HL-60 (cell line): ENCODE measurements at regions not wholly inside any gene's neighbourhood (a gene's known extent, or its start where the extent isn't known, plus 50 kb on each side); places are given as distances from the start of the nearest gene placed in this dataset.

Source experiments
- DNase-seq, 2 experiments: peaks; one replicate each; pipeline ENCODE4 v3.0.0-alpha.2; 2010 to 2020; ENCODE audit warnings: low read depth in 1 of 2, low spot score in 1 of 2
- H3K27ac ChIP-seq: fragments of 250-450 bp; sonication (Bioruptor Pico); replicated peaks from 2 replicates; pipeline ENCODE4 v1.5.1; 2020; ENCODE audit warnings: mild to moderate bottlenecking, moderate library complexity
- H3K27me3 ChIP-seq: fragments of 250-450 bp; sonication (Bioruptor Pico); 2 replicates; pipeline ENCODE4 v1.5.1; 2021; ENCODE audit warnings: mild to moderate bottlenecking, moderate library complexity; ENCODE audit not compliant: insufficient read depth, poor library complexity, severe bottlenecking
- H3K4me3 ChIP-seq: replicated peaks from 2 replicates; pipeline ENCODE4 v1.5.1; 2011; ENCODE audit warnings: mild to moderate bottlenecking, control low read depth, low read length; ENCODE audit not compliant: insufficient read depth
- GABPA ChIP-seq: IDR thresholded peaks from 2 replicates; pipeline ENCODE4 v1.6.1; 2012; ENCODE audit warnings: low read depth
- POLR2AphosphoS5 ChIP-seq: IDR thresholded peaks from 2 replicates; pipeline ENCODE4 v1.6.1; 2012; ENCODE audit warnings: low read depth
- SPI1 ChIP-seq: IDR thresholded peaks from 2 replicates; pipeline ENCODE4 v1.6.1; 2012; ENCODE audit warnings: low read depth, mild to moderate bottlenecking, borderline replicate concordance
- TF ChIP-seq, protein P1 (sequence below): IDR thresholded peaks from 2 replicates; pipeline ENCODE4 v1.6.1; 2012; ENCODE audit warnings: low read depth; ENCODE audit not compliant: insufficient replicate concordance
- TF ChIP-seq, protein P2 (sequence below): IDR thresholded peaks from one replicate; pipeline ENCODE4 v1.5.1; 2011; ENCODE audit warnings: low read length, control low read depth, inconsistent platforms; ENCODE audit not compliant: insufficient read depth

DNA sequence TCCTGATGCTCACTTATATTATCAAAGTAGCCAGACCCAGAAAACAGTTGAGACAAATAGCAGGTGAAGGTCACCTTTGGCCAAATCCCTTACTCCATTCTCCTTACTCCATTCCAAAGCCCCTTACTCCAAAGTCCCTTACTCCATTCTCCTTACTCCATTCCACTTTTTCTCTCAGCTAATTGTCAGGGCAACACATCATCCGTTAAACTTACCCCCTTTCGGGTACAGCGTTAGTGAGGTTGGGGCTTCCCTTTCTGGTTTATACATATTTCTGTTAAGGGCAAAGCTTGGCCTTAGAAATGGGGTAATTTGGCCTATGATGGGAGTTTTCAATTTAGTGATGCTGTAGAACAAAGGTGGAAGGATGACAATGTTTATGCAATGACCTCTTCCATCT, 111.8 kb upstream of the CCND2 start:
- DNase-seq = no peak
- H3K27me3 ChIP-seq = no peaks in the 10 kb centered on the region
- H3K4me3 ChIP-seq = no peak overlapping the region
- TF ChIP-seq, protein P1, sequence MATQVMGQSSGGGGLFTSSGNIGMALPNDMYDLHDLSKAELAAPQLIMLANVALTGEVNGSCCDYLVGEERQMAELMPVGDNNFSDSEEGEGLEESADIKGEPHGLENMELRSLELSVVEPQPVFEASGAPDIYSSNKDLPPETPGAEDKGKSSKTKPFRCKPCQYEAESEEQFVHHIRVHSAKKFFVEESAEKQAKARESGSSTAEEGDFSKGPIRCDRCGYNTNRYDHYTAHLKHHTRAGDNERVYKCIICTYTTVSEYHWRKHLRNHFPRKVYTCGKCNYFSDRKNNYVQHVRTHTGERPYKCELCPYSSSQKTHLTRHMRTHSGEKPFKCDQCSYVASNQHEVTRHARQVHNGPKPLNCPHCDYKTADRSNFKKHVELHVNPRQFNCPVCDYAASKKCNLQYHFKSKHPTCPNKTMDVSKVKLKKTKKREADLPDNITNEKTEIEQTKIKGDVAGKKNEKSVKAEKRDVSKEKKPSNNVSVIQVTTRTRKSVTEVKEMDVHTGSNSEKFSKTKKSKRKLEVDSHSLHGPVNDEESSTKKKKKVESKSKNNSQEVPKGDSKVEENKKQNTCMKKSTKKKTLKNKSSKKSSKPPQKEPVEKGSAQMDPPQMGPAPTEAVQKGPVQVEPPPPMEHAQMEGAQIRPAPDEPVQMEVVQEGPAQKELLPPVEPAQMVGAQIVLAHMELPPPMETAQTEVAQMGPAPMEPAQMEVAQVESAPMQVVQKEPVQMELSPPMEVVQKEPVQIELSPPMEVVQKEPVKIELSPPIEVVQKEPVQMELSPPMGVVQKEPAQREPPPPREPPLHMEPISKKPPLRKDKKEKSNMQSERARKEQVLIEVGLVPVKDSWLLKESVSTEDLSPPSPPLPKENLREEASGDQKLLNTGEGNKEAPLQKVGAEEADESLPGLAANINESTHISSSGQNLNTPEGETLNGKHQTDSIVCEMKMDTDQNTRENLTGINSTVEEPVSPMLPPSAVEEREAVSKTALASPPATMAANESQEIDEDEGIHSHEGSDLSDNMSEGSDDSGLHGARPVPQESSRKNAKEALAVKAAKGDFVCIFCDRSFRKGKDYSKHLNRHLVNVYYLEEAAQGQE = no peak
- TF ChIP-seq SPI1 (no peak), POLR2AphosphoS5 (no peak), GABPA (no peak)
- TF ChIP-seq, protein P2, sequence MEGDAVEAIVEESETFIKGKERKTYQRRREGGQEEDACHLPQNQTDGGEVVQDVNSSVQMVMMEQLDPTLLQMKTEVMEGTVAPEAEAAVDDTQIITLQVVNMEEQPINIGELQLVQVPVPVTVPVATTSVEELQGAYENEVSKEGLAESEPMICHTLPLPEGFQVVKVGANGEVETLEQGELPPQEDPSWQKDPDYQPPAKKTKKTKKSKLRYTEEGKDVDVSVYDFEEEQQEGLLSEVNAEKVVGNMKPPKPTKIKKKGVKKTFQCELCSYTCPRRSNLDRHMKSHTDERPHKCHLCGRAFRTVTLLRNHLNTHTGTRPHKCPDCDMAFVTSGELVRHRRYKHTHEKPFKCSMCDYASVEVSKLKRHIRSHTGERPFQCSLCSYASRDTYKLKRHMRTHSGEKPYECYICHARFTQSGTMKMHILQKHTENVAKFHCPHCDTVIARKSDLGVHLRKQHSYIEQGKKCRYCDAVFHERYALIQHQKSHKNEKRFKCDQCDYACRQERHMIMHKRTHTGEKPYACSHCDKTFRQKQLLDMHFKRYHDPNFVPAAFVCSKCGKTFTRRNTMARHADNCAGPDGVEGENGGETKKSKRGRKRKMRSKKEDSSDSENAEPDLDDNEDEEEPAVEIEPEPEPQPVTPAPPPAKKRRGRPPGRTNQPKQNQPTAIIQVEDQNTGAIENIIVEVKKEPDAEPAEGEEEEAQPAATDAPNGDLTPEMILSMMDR = no peak
- no peak overlapping the region for H3K27ac ChIP-seq

DNA sequence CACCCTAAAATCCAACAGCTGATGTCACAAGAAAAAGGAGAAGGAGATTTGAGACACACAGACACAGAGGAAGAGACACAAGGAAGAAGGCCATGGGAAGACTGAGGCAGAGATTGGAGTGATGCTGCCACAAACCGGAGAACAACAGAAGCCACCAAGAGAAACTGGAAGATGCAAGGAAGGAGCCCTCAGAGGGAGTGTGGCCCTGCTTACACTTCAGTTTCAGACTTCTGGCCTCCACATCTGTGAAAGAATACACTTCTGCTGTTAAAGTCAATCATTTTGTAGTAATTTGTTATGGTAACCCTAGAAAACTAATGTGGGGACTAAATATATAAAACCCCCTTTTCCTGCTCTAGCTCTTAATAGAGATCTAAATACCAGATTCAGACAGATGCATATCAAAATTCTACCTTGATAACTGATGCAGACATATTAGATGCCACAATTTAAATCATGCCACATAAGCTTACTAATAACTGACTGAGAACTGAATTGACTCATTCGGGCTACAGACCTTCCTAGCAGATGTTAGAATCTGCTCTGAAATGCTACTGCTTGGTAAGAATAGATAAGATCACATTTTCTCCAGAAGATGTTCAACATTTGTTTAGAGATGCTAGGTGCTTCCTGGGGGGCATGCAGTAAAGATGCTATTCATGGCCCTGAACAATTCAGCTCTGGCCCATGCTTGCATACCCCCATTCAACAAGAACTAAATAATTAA, 113.1 kb upstream of the CCND2 start:
- no peak overlapping the region for H3K4me3 ChIP-seq
- H3K27ac ChIP-seq = no peak overlapping the region
- no peaks in the 10 kb centered on the region for H3K27me3 ChIP-seq
- no peak for DNase-seq
- TF ChIP-seq POLR2AphosphoS5 (no peak), GABPA (no peak)
- TF ChIP-seq, protein P1 = no peak
- TF ChIP-seq, protein P2 = no peak

DNA sequence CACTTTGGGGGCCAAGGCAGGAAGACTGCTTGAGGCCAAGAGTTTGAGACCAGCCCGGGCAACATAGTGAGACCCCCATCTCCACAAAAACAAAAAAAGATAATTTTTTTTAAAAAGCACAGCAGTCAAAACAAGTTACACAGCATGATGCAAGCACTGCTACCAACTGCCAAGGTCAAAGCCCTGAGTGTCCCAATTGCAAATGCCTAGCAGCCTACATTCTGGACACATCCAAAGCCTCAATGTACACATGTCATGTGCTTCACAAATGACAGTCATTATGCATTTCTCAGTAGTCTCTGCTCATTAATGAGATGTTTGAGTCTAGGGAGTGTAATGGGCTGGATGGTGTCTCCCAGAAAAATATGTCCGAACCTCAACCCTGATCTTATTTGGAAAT, 113.7 kb upstream of the CCND2 start:
- Histone ChIP-seq H3K27me3 (no peaks in the 10 kb centered on the region), H3K27ac (no peak overlapping the region), H3K4me3 (no peak overlapping the region)
- peak in 1 of 2 experiments; percentile 17 for DNase-seq
- TF ChIP-seq, protein P1 = no peak
- TF ChIP-seq, protein P2 = no peak
- TF ChIP-seq SPI1 (no peak), POLR2AphosphoS5 (no peak), GABPA (no peak)
